ENCODE measurements at regions not wholly inside any gene's neighbourhood (a gene's known extent, or its start where the extent isn't known, plus 50 kb on each side); places are given as distances from the start of the nearest gene placed in this dataset.

GRCh38 chr15:62894322-62895085, 148.0 kb upstream of the TPM1 start:
- no peak for DNase-seq
- TF ChIP-seq CTCF (IDR thresholded peaks at IDR 0.05; ENCODE audit: low read depth, low read length) = no peak
- no peak overlapping the region for H3K4me3 ChIP-seq (ENCODE audit: low read depth, low read length)
- no peaks in the 10 kb centered on the region for H3K36me3 ChIP-seq
- no peak overlapping the region for H3K27ac ChIP-seq
- H3K27me3 ChIP-seq (ENCODE audit: insufficient read depth, low read depth, severe bottlenecking) = no peaks in the 10 kb centered on the region
- H3K9me3 ChIP-seq (ENCODE audit: severe bottlenecking) = no peaks in the 10 kb centered on the region

GRCh38 chr15:62895139-62895866, 147.2 kb upstream of the TPM1 start:
- H3K4me3 ChIP-seq (ENCODE audit: low read depth, low read length) = no peak overlapping the region
- H3K27me3 ChIP-seq (ENCODE audit: insufficient read depth, low read depth, severe bottlenecking) = no peaks in the 10 kb centered on the region
- H3K27ac ChIP-seq = no peak overlapping the region
- DNase-seq = no peak
- H3K36me3 ChIP-seq = no peaks in the 10 kb centered on the region
- no peaks in the 10 kb centered on the region for H3K9me3 ChIP-seq (ENCODE audit: severe bottlenecking)
- no peak for TF ChIP-seq CTCF (IDR thresholded peaks at IDR 0.05; ENCODE audit: low read depth, low read length)

DNA sequence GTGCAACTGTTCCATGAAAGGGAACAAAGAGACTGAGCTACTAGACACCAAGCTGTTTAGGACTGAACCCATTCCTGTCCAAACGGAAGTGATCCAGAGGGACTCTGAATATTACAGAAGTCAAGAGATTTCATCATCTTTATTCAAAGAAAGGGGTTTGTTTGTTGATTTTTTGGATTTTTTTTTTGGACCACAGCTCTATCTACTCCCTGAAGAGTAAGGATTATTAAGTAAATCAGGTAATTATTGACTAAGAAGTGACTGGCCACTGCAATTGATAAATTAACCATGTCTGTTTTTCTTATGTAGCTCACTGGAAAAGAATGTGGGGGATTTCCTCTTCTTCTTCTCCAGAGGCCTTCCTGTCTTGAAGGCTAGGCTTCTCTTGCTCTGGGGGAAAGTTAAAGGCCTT, 146.6 kb upstream of the TPM1 start:
- Histone ChIP-seq H3K9me3 (ENCODE audit: severe bottlenecking) (no peaks in the 10 kb centered on the region), H3K4me3 (ENCODE audit: low read depth, low read length) (no peak overlapping the region), H3K27me3 (ENCODE audit: insufficient read depth, low read depth, severe bottlenecking) (no peaks in the 10 kb centered on the region), H3K27ac (no peak overlapping the region), H3K36me3 (no peaks in the 10 kb centered on the region)
- no peak for TF ChIP-seq CTCF (IDR thresholded peaks at IDR 0.05; ENCODE audit: low read depth, low read length)
- no peak for DNase-seq

DNA sequence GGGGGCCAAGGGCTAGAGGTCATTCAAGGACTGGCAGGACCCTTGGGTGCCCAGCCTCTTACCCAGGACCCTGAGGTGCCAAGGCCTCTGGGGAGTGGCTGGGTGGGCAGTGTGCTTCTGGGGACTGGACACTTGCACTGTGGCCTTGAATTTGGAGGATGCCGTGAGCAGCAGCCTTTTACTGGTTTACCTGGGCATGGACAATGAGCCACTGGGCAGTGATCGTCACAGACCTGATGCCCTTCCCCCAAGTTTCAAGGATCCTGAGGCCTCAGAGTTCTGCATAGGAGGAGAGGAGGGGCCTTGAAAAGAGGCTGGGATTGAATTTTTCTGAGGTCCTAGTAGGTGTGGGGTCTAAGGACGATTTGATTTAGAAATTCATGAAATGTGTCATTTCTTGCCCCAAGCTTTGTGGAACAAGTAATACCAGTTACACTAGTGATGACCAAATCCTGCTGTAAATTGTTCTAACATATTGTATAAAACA, 146.1 kb upstream of the TPM1 start:
- DNase-seq = no peak
- Histone ChIP-seq H3K27me3 (ENCODE audit: insufficient read depth, low read depth, severe bottlenecking) (no peaks in the 10 kb centered on the region), H3K36me3 (no peaks in the 10 kb centered on the region), H3K9me3 (ENCODE audit: severe bottlenecking) (no peaks in the 10 kb centered on the region), H3K4me3 (ENCODE audit: low read depth, low read length) (no peak overlapping the region), H3K27ac (no peak overlapping the region)
- TF ChIP-seq CTCF (IDR thresholded peaks at IDR 0.05; ENCODE audit: low read depth, low read length) = no peak

GRCh38 chr15:62896969-62897486, 145.5 kb upstream of the TPM1 start:
- DNase-seq = no peak
- no peak overlapping the region for H3K4me3 ChIP-seq (ENCODE audit: low read depth, low read length)

More at GRCh38 chr15:62896969-62897486, 145.5 kb upstream of the TPM1 start:
- H3K36me3 ChIP-seq = no peaks in the 10 kb centered on the region
- TF ChIP-seq CTCF (IDR thresholded peaks at IDR 0.05; ENCODE audit: low read depth, low read length) = no peak
- H3K9me3 ChIP-seq (ENCODE audit: severe bottlenecking) = no peaks in the 10 kb centered on the region
- no peaks in the 10 kb centered on the region for H3K27me3 ChIP-seq (ENCODE audit: insufficient read depth, low read depth, severe bottlenecking)
- no peak overlapping the region for H3K27ac ChIP-seq

Data from WERI-Rb-1 (cell line).